HG03060 (cell line): ENCODE measurements at regions not wholly inside any gene's neighbourhood (a gene's known extent, or its start where the extent isn't known, plus 50 kb on each side); places are given as distances from the start of the nearest gene placed in this dataset.
"Not testable (repeated sequence)": the region's sequence is repeated elsewhere in the genome, so short reads cannot be mapped to it uniquely, and the experiment has no call there.

ENCODE experiments used
- ATAC-seq: cut with Tn5 transposase; IDR thresholded peaks from one replicate; pipeline ENCODE4 v1.9.1; 2021; ENCODE audit warnings: low read depth, moderate number of reproducible peaks; ENCODE audit not compliant: unreplicated experiment

DNA sequence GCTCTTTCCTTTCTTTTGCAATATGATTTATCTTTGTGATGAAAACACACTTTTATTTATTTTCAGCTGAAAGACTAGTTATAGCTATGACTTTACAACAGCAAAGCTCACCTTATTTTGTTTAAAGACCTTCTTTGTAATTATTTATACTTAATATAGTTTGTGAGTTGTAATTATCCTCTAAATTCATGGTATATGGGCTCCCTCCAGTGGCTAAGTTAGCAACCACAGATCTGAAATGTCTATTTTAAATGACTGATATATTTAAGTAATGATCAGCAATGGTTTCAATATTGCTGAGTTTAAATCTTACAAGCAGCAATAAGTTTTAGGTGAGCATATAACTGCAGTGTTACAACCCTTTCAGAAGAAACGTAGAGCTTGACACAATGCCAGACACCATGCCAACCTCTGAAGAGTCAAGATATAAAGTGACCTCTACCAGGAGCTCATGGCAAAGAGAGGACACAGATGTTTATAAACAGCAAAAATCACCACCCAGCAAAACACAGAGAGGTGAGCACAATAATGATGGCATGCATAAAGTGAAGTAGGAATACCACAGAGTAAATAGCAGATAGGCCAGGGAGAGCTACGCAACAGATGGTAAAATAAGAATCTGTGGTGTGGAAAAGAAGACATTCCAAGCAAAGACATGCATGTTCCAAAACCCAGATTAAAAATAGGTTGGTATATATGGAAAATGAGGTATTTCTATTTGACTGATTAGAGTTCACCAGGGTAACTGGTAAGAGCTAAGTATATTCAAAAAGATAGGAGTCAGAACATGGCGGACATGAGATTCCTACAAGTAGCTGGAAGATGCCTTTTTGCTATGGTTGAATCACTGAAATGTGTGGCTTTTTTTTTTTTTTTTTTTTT lies 143.7 kb upstream of the ZNF385D start:
- no peak for ATAC-seq

DNA sequence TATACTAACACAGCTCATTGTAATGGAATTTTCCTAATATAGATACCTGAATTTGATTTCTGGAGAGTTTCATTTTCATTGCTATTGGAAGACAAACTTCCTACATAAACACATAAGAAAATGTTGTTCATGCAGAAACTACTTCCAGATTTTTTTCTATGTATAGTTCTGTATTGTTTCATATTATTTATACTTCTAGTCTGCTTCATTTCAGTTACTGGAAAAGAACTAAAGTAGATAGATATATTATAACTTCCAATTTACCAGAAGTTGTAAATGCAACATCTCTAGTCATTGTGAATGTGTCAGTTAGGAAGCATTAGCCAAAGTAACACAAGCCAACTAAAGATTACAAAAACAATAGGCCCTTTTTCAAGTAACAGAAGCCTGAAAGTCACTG lies 147.3 kb upstream of the ZNF385D start:
- ATAC-seq, result no peak

DNA sequence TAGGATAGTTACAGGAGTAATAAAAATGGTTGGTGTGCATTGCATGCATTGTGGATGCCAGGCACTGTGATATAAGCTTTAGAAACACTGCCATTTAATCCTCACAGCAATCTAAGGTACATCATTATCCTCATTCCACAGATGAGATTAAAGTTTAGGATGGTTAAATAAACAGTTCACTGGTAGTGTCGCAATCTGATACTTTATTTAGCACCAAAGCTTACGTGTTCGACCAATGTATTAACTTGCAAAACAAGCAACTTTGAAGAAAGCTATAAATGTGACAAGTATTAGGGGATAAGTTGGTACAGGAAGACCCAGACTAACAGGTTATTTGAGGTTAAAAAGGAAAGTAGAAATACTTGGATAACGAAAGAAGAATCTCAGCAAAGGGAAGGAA lies 150.5 kb upstream of the ZNF385D start:
- no peak for ATAC-seq

DNA sequence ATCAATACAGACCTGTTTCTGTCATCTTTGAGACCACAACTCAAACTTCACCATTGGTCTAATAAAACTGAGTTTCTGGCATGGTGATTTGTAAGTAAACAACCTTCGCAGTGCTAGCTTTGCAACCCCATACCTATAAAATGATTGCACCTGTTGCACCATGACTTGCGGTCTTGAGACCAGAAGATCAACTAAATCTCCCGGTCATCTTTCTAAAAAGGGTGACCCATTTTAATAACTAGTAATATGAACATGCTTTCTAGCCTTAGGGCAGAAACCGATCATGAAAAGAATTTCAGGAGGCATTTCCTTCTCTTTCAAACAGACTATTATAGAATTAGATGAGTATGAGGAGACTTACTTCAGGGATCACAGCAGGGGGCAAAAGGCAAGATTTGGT lies 151.9 kb upstream of the ZNF385D start:
- no peak for ATAC-seq

GRCh38 chr3:21909096-21909495 lies 158.1 kb upstream of the ZNF385D start:
- ATAC-seq, result no peak

DNA sequence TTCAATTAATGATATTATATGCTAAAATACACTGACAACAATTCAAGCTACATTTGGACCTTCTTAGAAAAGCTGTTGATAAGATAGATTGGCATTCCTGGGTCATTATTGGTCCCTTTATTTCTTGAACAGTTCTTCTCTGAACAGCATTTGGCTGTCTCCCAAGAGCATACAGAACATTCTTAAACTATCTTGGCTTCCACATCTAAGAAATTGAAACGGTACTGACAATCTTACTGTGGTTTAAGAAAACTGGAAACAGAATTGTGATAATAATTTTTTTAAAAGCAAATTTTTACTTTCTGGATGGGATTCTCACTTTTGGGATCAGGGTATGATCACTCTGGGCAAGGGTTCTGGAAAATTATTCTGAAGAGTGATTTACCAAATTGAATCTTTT lies 161.7 kb upstream of the ZNF385D start:
- ATAC-seq, result no peak

DNA sequence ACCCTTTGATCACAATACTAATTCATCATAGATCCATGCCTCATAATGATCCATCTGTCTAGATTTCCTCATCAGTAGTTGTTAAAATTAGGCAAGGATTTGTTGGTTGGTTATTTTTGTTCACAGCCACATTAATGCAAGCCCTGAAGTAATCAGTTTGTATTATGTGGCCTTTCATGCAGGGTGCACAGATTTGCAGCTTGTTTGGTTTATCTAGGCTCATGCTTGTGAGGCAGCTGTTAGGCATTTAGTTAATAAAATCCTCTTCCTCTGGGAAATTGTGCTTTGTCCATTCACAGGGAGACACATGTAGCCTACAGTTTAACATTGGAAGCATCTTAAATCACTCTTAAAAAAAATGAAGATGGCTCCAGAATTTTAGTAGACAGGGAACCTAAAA lies 162.8 kb upstream of the ZNF385D start:
- no peak for ATAC-seq

DNA sequence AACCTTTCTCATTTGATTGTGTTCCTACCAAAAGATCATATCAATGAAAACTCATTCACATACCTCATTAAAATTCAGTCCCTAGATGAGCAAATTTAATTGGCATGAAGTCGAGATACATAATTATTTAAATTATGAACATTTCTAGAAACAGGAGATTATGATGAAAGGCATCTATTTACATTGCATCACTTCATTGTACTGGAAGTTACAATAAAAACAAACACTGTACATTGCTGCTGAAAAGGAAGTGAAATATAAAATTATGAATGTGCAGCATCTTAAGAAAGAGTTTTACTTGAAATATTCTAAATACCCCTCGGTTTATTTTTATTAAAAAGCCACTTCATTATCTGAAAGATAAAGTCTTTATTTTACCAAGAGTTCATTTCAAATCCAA lies 163.4 kb upstream of the ZNF385D start:
- ATAC-seq, result no peak

DNA sequence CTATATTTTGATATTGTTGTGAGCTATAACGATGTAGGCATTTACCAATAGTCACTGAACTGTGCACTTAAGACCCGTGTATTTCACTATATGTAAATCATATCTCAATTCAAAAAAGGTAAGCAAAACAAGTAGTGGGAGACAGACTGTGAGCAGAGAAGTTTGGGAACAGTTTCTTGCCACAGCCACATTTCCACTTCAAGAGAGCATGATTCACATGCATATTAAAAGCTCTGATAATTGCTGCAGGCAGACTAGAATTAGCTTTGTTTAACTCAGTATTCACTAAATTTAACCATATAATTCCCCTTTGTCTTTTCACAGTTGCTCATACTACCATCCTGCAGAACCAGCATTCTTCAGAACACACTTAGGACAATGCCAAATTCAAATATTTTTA lies 168.4 kb upstream of the ZNF385D start:
- no peak for ATAC-seq

DNA sequence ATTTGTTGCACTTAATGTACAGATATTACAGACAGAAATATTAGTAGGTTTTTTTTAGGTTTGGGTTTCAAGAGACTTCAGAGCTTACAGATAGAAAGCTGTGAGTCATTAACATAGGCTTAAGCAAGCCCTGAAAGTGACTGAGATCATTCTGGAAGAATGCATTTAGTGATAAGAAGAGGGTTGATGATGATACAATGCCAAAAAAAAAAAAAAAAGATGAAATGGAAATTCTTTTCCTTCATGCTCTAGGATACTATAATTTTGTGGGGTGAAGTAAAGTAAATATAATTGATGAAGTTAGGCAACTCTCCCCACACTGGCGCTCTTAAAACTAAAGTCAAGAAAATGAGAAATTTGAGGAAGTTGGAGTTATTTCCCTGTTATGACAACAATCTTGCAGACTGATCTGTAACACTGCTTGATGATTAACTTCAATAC lies 169.4 kb upstream of the ZNF385D start:
- no peak for ATAC-seq

- not testable (repeated sequence) for ATAC-seq
These were observed 172.1 kb upstream of the ZNF385D start for GRCh38 chr3:21923156-21923555.

DNA sequence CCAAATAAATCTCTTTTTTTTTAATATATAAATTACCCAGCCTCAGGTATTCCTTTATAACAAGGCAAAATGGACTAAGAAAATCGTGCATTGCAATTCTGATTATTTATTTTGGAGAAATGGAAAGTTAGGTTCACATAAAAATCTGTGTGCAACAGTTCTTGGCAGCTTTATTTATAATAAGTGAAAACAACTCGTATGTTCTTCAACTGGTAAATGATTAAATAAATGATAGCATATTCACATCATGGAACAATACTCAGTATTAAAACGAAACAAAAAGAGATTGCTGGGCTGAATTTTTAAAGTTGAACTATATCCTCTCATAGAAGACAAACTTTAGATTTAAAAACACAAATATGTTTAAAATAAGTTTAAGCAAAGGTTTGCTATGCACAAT lies 176.3 kb upstream of the ZNF385D start:
- ATAC-seq, result no peak

GRCh38 chr3:21934591-21934990 lies 183.6 kb upstream of the ZNF385D start:
- ATAC-seq, result no peak

GRCh38 chr3:21936207-21936606 lies 185.2 kb upstream of the ZNF385D start:
- no peak for ATAC-seq

GRCh38 chr3:21938267-21938681 lies 187.3 kb upstream of the ZNF385D start:
- ATAC-seq, result no peak

DNA sequence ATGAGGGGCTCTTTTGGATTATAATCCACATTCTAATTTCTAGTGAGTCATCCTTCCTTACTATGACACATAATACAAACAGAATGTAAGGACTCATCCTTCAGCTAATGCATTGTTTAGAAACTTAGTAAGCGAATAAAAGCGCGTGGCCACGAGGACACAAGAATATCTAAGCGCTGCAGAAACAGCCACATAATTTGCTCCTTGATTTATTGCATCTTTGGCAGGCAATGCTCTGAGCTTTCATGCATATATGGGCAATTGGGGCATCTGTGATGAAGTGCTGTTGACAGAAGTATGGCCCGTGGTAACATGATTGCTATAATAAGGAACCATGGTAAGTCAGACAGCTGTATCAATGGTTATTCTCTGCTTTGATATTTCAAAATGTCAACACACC lies 191.3 kb upstream of the ZNF385D start:
- no peak for ATAC-seq

DNA sequence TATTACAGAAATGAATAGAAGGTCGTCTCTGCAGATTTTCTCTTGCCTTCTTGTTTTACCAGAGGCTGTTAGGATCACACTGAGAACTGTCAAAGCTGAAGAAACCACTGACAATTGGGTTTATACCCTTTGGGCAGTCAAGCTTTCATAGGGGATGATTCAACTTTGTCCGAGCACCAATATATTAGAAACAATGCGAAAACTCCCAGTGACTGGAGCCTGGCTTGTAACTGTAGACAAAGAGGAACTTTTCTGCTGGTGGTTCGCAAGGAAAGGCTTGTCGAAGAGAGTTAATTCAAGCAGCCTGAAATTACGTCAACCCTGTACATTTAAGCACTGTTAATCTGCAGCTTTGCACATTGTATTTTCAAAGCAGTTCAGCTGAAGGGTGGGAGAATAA lies 193.2 kb upstream of the ZNF385D start:
- no peak for ATAC-seq

DNA sequence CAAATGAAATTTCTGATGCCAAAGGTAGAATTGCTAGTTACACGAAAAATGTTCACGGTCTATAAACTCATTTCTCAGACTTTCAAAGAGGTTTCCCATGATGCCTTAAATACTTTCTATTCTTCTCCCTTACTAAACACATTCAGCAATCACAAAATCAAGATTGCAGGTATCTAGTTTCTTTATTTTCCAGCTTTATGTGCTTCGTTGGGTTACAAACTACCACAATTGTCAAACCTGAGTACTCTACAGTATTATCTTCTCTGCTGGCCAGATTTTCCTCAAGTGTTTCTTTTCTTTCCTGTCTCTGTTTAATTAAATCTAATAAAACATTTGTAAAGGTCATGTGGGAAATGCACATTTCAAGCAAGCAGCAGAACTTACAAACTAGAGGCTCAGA lies 201.8 kb upstream of the ZNF385D start:
- no peak for ATAC-seq

- no peak for ATAC-seq
These were observed 203.7 kb upstream of the ZNF385D start for GRCh38 chr3:21954709-21955108.

- ATAC-seq, result no peak
These were observed 204.4 kb upstream of the ZNF385D start for GRCh38 chr3:21955406-21955805.

- no peak for ATAC-seq
These were observed 209.0 kb upstream of the ZNF385D start for GRCh38 chr3:21960033-21960432.

- ATAC-seq, result no peak
These were observed 211.4 kb upstream of the ZNF385D start for GRCh38 chr3:21962456-21962855.
